Right lobe of liver (tissue), 4 donors: ENCODE measurements at regions not wholly inside any gene's neighbourhood (a gene's known extent, or its start where the extent isn't known, plus 50 kb on each side); places are given as distances from the start of the nearest gene placed in this dataset.

Source experiments
- POLR2A ChIP-seq: fragments of 450-650 bp; IDR thresholded peaks from one replicate; pipeline ENCODE4 v1.6.1; 2017; ENCODE audit warnings: antibody characterized with exemption, mild to moderate bottlenecking
- TF ChIP-seq, protein P1 (sequence below), 4 donors: fragments of 200-600 bp in 3 of 4; fragments of 450-650 bp in 1 of 4; IDR thresholded peaks; one replicate each; pipeline versions ENCODE4 v1.5.1 to v1.8.0; 2016 to 2022; ENCODE audit warnings: antibody characterized with exemption in 4 of 4, mild to moderate bottlenecking in 2 of 4
- donor health status: DM: no; HTN: no; CAD: no.
- donor health status: DM: no; HTN: no; CAD: no.
- donor health status: DM: no; HTN: yes; CAD: no.

- TF ChIP-seq POLR2A: no peak
- TF ChIP-seq, protein P1, sequence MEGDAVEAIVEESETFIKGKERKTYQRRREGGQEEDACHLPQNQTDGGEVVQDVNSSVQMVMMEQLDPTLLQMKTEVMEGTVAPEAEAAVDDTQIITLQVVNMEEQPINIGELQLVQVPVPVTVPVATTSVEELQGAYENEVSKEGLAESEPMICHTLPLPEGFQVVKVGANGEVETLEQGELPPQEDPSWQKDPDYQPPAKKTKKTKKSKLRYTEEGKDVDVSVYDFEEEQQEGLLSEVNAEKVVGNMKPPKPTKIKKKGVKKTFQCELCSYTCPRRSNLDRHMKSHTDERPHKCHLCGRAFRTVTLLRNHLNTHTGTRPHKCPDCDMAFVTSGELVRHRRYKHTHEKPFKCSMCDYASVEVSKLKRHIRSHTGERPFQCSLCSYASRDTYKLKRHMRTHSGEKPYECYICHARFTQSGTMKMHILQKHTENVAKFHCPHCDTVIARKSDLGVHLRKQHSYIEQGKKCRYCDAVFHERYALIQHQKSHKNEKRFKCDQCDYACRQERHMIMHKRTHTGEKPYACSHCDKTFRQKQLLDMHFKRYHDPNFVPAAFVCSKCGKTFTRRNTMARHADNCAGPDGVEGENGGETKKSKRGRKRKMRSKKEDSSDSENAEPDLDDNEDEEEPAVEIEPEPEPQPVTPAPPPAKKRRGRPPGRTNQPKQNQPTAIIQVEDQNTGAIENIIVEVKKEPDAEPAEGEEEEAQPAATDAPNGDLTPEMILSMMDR (IDR thresholded peaks at IDR 0.05): no peak
These were observed 311.8 kb downstream of the UTP18 start for GRCh38 chr17:51572115-51572514.
